NCI-H187 (cell line): ENCODE measurements at regions not wholly inside any gene's neighbourhood (a gene's known extent, or its start where the extent isn't known, plus 50 kb on each side); places are given as distances from the start of the nearest gene placed in this dataset.
"Not testable (repeated sequence)": the region's sequence is repeated elsewhere in the genome, so short reads cannot be mapped to it uniquely, and the experiment has no call there.

Experiments
- DNase-seq, 2 experiments: peaks; one replicate each; lab custom pipeline; 2025; lab: John Stamatoyannopoulos, UW

GRCh38 chr5:5883562-5883961 lies 461.1 kb downstream of the ICE1 start:
- DNase-seq = no peak

- DNase-seq = no peak
These were observed 460.7 kb downstream of the ICE1 start for GRCh38 chr5:5883146-5883545.

- no peak for DNase-seq
These were observed 460.2 kb downstream of the ICE1 start for GRCh38 chr5:5882706-5883105.

- DNase-seq = no peak
These were observed 458.8 kb downstream of the ICE1 start for GRCh38 chr5:5881294-5881693.

- no peak for DNase-seq
These were observed 457.7 kb downstream of the ICE1 start for GRCh38 chr5:5880077-5880763.

- DNase-seq = no peak
These were observed 434.9 kb downstream of the ICE1 start for GRCh38 chr5:5857396-5857795.

- no peak for DNase-seq
These were observed 431.6 kb downstream of the ICE1 start for GRCh38 chr5:5854087-5854486.

- no peak for DNase-seq
These were observed 416.0 kb downstream of the ICE1 start for GRCh38 chr5:5838493-5838892.

- DNase-seq = not testable (repeated sequence)
These were observed 409.1 kb downstream of the ICE1 start for GRCh38 chr5:5831622-5832021.

- DNase-seq = no peak
These were observed 406.1 kb downstream of the ICE1 start for GRCh38 chr5:5828619-5829018.

- no peak for DNase-seq
These were observed 404.4 kb downstream of the ICE1 start for GRCh38 chr5:5826911-5827310.

- DNase-seq = no peak
These were observed 400.3 kb downstream of the ICE1 start for GRCh38 chr5:5822729-5823257.

GRCh38 chr5:5816960-5817359 lies 394.5 kb downstream of the ICE1 start:
- DNase-seq = no peak

GRCh38 chr5:5813441-5813840 lies 391.0 kb downstream of the ICE1 start:
- no peak for DNase-seq

- DNase-seq = no peak
These were observed 388.0 kb downstream of the ICE1 start for GRCh38 chr5:5810461-5810860.

- no peak for DNase-seq
These were observed 383.4 kb downstream of the ICE1 start for GRCh38 chr5:5805916-5806315.

GRCh38 chr5:5804478-5805233 lies 382.2 kb downstream of the ICE1 start:
- DNase-seq = no peak

- DNase-seq = no peak
These were observed 378.6 kb downstream of the ICE1 start for GRCh38 chr5:5800801-5801761.

- no peak for DNase-seq
These were observed 377.3 kb downstream of the ICE1 start for GRCh38 chr5:5799826-5800225.

- DNase-seq = no peak
These were observed 376.8 kb downstream of the ICE1 start for GRCh38 chr5:5799229-5799628.

- DNase-seq = no peak
These were observed 376.0 kb downstream of the ICE1 start for GRCh38 chr5:5798462-5798861.

GRCh38 chr5:5798041-5798440 lies 375.6 kb downstream of the ICE1 start:
- DNase-seq = no peak
